DOHH2 (cell line): ENCODE measurements at regions not wholly inside any gene's neighbourhood (a gene's known extent, or its start where the extent isn't known, plus 50 kb on each side); places are given as distances from the start of the nearest gene placed in this dataset.

Experiments
- H3F3A ChIP-seq: fragments of 200-600 bp; sonication (generic), shearing (Covaris generic); 2 replicates; pipeline ENCODE4 v1.6.0; 2016; ENCODE audit warnings: antibody characterized with exemption, mild to moderate bottlenecking; ENCODE audit not compliant: control insufficient read depth, insufficient read depth
- H3K27ac ChIP-seq: fragments of 200-600 bp; sonication (generic); 2 replicates; pipeline ENCODE4 v1.5.1; 2014; ENCODE audit warnings: low read depth, mild to moderate bottlenecking, low read length, moderate library complexity
- H3K27me3 ChIP-seq: fragments of 200-600 bp; sonication (generic); 2 replicates; pipeline ENCODE4 v1.6.1; 2014; ENCODE audit warnings: mild to moderate bottlenecking, low read length, mixed read lengths; ENCODE audit not compliant: control insufficient read depth
- H3K36me3 ChIP-seq: fragments of 200-600 bp; sonication (generic); 2 replicates; pipeline ENCODE4 v1.6.1; 2014; ENCODE audit warnings: mild to moderate bottlenecking, low read length, moderate library complexity, mixed read lengths; ENCODE audit not compliant: control insufficient read depth
- H3K4me1 ChIP-seq: fragments of 200-600 bp; sonication (generic); 2 replicates; pipeline ENCODE4 v1.6.1; 2014; ENCODE audit warnings: mild to moderate bottlenecking, low read length, mixed read lengths; ENCODE audit not compliant: control insufficient read depth
- H3K4me2 ChIP-seq: fragments of 200-600 bp; sonication (generic); 2 replicates; pipeline ENCODE4 v1.6.0; 2014; ENCODE audit warnings: mild to moderate bottlenecking, low read length, moderate library complexity
- H3K4me3 ChIP-seq: fragments of 200-600 bp; sonication (generic); 2 replicates; pipeline ENCODE4 v1.5.1; 2014; ENCODE audit warnings: mild to moderate bottlenecking, low read length, mixed read lengths
- H3K79me2 ChIP-seq: fragments of 200-600 bp; sonication (generic); 2 replicates; pipeline ENCODE4 v1.6.1; 2014; ENCODE audit warnings: mild to moderate bottlenecking, low read length, mixed read lengths; ENCODE audit not compliant: control insufficient read depth
- H3K9me2 ChIP-seq: fragments of 200-600 bp; sonication (generic); replicated peaks from 2 replicates; pipeline ENCODE4 v1.6.1; 2014; ENCODE audit warnings: mild to moderate bottlenecking, low read length, mixed read lengths; ENCODE audit not compliant: control insufficient read depth
- H3K9me3 ChIP-seq: fragments of 200-600 bp; sonication (generic); 2 replicates; pipeline ENCODE4 v1.6.1; 2014; ENCODE audit warnings: antibody characterized with exemption, low read length, mixed read lengths; ENCODE audit not compliant: control insufficient read depth, insufficient read depth
- H4K20me1 ChIP-seq: fragments of 200-600 bp; sonication (generic); 2 replicates; pipeline ENCODE4 v1.6.0; 2014; ENCODE audit warnings: low read depth, mild to moderate bottlenecking, antibody characterized with exemption, low read length, moderate library complexity; ENCODE audit not compliant: control insufficient read depth, insufficient read depth
- EZH2phosphoT487 ChIP-seq: fragments of 200-600 bp; sonication (generic); IDR thresholded peaks from 2 replicates; pipeline ENCODE4 v1.6.1; 2017; ENCODE audit warnings: borderline replicate concordance, mild to moderate bottlenecking, antibody characterized with exemption, low read length, moderate library complexity, mixed read lengths
- TF ChIP-seq, protein P1 (sequence below): fragments of 200-600 bp; sonication (generic); IDR thresholded peaks from one replicate; pipeline ENCODE4 v1.5.1; 2014; ENCODE audit warnings: antibody characterized with exemption, mild to moderate bottlenecking, low read depth, low read length; ENCODE audit not compliant: poor library complexity, severe bottlenecking

DNA sequence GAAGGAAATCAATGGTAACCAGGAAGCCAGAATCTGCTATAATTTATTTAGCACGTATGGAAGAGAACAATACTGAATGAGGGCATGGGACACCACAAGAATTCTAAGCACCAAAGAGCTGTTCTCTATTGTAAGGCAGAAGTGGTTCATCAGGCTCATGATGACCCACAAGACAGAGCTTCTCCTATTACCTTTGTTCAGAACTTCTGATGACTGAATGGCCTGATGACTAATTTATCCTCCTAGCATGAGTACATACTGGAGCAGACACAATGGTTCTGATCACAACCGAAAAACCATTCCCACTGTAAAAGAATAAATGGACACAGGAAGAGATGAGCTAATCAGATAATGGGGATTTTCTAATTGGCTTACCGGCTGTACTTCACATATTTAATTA lies 329.8 kb upstream of the PDE4D start:
- Histone ChIP-seq H3K4me3 (no peak overlapping the region), H3K36me3 (no peaks in the 10 kb centered on the region), H3K9me2 (no peaks in the 10 kb centered on the region), H3K79me2 (no peaks in the 10 kb centered on the region), H3F3A (no peaks in the 10 kb centered on the region), H3K9me3 (no peaks in the 10 kb centered on the region), H3K4me2 (no peak overlapping the region), H3K4me1 (no peaks in the 10 kb centered on the region), H3K27ac (no peak overlapping the region), H4K20me1 (no peaks in the 10 kb centered on the region), H3K27me3 (no peaks in the 10 kb centered on the region)
- TF ChIP-seq, protein P1, sequence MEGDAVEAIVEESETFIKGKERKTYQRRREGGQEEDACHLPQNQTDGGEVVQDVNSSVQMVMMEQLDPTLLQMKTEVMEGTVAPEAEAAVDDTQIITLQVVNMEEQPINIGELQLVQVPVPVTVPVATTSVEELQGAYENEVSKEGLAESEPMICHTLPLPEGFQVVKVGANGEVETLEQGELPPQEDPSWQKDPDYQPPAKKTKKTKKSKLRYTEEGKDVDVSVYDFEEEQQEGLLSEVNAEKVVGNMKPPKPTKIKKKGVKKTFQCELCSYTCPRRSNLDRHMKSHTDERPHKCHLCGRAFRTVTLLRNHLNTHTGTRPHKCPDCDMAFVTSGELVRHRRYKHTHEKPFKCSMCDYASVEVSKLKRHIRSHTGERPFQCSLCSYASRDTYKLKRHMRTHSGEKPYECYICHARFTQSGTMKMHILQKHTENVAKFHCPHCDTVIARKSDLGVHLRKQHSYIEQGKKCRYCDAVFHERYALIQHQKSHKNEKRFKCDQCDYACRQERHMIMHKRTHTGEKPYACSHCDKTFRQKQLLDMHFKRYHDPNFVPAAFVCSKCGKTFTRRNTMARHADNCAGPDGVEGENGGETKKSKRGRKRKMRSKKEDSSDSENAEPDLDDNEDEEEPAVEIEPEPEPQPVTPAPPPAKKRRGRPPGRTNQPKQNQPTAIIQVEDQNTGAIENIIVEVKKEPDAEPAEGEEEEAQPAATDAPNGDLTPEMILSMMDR: no peak
- TF ChIP-seq EZH2phosphoT487: no peak

DNA sequence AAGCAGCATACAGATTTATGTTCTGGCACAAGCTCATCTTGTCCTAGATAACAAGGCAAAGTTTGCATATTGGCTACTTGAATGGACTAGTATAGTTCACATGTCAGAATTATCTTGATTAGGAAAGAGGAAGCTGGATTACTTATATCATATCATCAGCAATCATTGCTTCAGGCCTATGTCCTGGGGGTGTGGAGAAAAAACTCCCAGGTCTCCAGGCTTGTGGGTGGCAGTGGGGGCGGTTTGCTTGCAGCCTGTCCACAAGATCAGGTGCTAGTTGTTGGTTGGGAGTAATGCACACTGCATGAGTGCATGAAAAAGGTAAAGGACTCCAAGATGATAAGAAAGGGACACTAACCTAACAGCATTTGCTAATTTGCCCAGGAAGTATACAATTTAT lies 326.4 kb upstream of the PDE4D start:
- Histone ChIP-seq H3K79me2 (no peaks in the 10 kb centered on the region), H3F3A (no peaks in the 10 kb centered on the region), H3K4me1 (no peaks in the 10 kb centered on the region), H3K4me2 (no peak overlapping the region), H3K4me3 (no peak overlapping the region), H4K20me1 (no peaks in the 10 kb centered on the region), H3K9me2 (no peaks in the 10 kb centered on the region), H3K27me3 (no peaks in the 10 kb centered on the region), H3K9me3 (no peaks in the 10 kb centered on the region), H3K27ac (no peak overlapping the region), H3K36me3 (no peaks in the 10 kb centered on the region)
- TF ChIP-seq, protein P1: no peak

DNA sequence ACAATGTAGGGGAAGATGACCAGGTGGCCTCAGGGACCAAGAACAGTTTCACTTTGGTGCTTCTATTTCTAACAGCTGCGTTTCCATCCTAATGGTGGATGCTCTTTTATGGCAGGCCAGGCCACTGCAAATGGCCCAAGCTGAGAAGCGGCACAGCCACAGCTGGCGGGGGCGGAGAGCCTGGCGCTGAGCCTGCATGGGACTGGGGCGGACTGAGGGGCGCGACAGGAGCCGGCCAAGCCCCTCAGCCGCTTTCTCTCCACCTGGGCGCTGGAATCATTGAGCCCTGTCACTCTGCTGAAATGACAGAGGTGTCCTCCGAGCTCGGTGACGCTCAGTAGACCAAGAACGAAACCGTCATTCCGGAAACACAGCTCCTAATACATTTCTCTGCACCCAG lies 317.3 kb upstream of the PDE4D start:
- TF ChIP-seq, protein P1: no peak
- no peak for TF ChIP-seq EZH2phosphoT487
- Histone ChIP-seq H3K79me2 (no peaks in the 10 kb centered on the region), H3K4me1 (0 out of 2 replicates have a peak, but pooled peaks cover 6% of the 10 kb centered on the region), H3K36me3 (no peaks in the 10 kb centered on the region), H3K4me3 (no peak overlapping the region), H4K20me1 (no peaks in the 10 kb centered on the region), H3K27me3 (no peaks in the 10 kb centered on the region), H3F3A (no peaks in the 10 kb centered on the region), H3K9me2 (no peaks in the 10 kb centered on the region), H3K27ac (no peak overlapping the region), H3K9me3 (no peaks in the 10 kb centered on the region), H3K4me2 (no peak overlapping the region)
